ENCODE measurements at regions not wholly inside any gene's neighbourhood (a gene's known extent, or its start where the extent isn't known, plus 50 kb on each side); places are given as distances from the start of the nearest gene placed in this dataset.

DNA sequence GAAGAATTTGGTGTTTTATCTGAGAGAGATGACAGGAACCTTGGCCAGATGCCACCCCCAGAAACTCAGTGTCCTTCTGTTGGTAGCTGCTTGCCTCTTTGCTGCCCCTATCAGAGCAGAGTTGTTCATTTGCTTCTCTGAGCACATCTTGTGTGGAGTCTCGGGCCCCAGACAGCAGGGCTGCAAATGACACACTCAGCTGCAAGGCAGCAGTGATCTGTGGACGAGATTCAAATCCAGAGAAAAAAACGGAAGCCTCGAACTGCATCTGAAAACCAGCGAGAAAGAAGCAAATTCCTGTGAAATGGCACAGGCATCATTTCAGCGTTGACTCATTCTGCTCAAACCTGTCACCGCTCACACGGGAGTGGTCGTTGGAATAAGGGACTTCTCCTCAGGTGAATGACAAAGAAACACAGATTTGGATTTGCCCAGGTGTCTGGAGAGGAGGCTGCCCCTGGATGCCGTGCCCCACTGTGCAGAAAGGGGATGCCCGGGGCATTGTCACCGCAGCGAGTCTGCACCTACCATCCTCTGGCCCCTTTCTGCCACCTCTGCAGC lies 144.7 kb downstream of the PFKFB3 start:
- Histone ChIP-seq H3K36me3 (ENCODE audit: control insufficient read depth in 2 of 2, extremely low read depth in 1 of 2, insufficient read depth in 2 of 2, low read length in 2 of 2) (no peaks in the 10 kb centered on the region), H3K4me2 (ENCODE audit: insufficient read depth, low read length) (no peak overlapping the region), H3K27ac (ENCODE audit: insufficient read depth, low read depth, low read length) (no peak overlapping the region), H3K27me3 (ENCODE audit: control insufficient read depth in 2 of 2, insufficient read depth in 2 of 2, low read length in 2 of 2) (no peaks in the 10 kb centered on the region), H2AFZ (ENCODE audit: low read depth, low read length) (no peak overlapping the region), H3K9me1 (replicated peaks; ENCODE audit: control insufficient read depth, extremely low read depth, insufficient read depth, low read length) (no peaks in the 10 kb centered on the region), H3K79me2 (ENCODE audit: control insufficient read depth, insufficient read depth, low read length) (no peaks in the 10 kb centered on the region), H3K9ac (replicated peaks; ENCODE audit: extremely low read depth, insufficient read depth, low read length) (no peak overlapping the region), H3K4me1 (ENCODE audit: control insufficient read depth, extremely low read depth, insufficient read depth, low read length) (no peaks in the 10 kb centered on the region), H3K4me3 (replicated peaks in 1 of 3; ENCODE audit: insufficient read depth in 1 of 3, low read depth in 1 of 3, low read length in 3 of 3) (no peak overlapping the region), H4K20me1 (replicated peaks; ENCODE audit: control insufficient read depth, extremely low read depth, insufficient read depth, low read length) (no peaks in the 10 kb centered on the region), H3K9me3 (replicated peaks; ENCODE audit: control insufficient read depth, insufficient read depth, low read length) (no peaks in the 10 kb centered on the region)
- no peak for DNase-seq (ENCODE audit: low read depth, low spot score)
- dilution Hi-C loops (cut with MboI; ENCODE audit: extremely low pct_ligation_motif_present, low sequenced_read_pairs): no loop called here
- no TSS peak for BruUV-seq (replicated peaks)
- TF ChIP-seq, protein P1, sequence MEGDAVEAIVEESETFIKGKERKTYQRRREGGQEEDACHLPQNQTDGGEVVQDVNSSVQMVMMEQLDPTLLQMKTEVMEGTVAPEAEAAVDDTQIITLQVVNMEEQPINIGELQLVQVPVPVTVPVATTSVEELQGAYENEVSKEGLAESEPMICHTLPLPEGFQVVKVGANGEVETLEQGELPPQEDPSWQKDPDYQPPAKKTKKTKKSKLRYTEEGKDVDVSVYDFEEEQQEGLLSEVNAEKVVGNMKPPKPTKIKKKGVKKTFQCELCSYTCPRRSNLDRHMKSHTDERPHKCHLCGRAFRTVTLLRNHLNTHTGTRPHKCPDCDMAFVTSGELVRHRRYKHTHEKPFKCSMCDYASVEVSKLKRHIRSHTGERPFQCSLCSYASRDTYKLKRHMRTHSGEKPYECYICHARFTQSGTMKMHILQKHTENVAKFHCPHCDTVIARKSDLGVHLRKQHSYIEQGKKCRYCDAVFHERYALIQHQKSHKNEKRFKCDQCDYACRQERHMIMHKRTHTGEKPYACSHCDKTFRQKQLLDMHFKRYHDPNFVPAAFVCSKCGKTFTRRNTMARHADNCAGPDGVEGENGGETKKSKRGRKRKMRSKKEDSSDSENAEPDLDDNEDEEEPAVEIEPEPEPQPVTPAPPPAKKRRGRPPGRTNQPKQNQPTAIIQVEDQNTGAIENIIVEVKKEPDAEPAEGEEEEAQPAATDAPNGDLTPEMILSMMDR (IDR thresholded peaks at IDR 0.05; ENCODE audit: extremely low read depth in 1 of 2, insufficient read depth in 1 of 2, low read depth in 1 of 2, low read length in 2 of 2): no peak
- TF ChIP-seq JUN (IDR thresholded peaks at IDR 0.05; ENCODE audit: borderline replicate concordance, insufficient read depth, insufficient read length, low read depth) (no peak), MYC (IDR thresholded peaks at IDR 0.05; ENCODE audit: low read depth, low read length) (no peak), FOS (IDR thresholded peaks at IDR 0.05; ENCODE audit: borderline replicate concordance, insufficient read depth, low read length) (no peak), POLR2AphosphoS5 (IDR thresholded peaks at IDR 0.05; ENCODE audit: insufficient read depth, low read depth, low read length) (no peak), EZH2 (IDR thresholded peaks at IDR 0.05; ENCODE audit: borderline replicate concordance, low read depth, low read length, severe bottlenecking) (no peak), GATA2 (IDR thresholded peaks at IDR 0.05; ENCODE audit: insufficient read depth, insufficient read length, low read depth, low read length) (no peak)
- TF ChIP-seq, protein P2, sequence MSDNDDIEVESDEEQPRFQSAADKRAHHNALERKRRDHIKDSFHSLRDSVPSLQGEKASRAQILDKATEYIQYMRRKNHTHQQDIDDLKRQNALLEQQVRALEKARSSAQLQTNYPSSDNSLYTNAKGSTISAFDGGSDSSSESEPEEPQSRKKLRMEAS (IDR thresholded peaks at IDR 0.05; ENCODE audit: insufficient read depth, insufficient read length): no peak
- ChIA-PET POLR2A (no interaction called here), CTCF (interaction anchor here (1.5 kb wide), 1 partner anchor 10 kb away, joined by 4 read pairs; no protein-coding TSS in a partner anchor)
- intact Hi-C loops (cut with micrococcal nuclease): no loop called here
- no peak for FAIRE-seq

Measured in endothelial cell of umbilical vein (primary cell).